Uterus (tissue), 2 donors: ENCODE measurements at regions not wholly inside any gene's neighbourhood (a gene's known extent, or its start where the extent isn't known, plus 50 kb on each side); places are given as distances from the start of the nearest gene placed in this dataset.

ENCODE experiments used
- CTCF ChIP-seq, 4 experiments: fragments of 200-600 bp in 2 of 4; fragments of 450-650 bp in 2 of 4; sonication (generic) in 2 of 4; IDR thresholded peaks; one replicate each; pipeline ENCODE4 v1.5.1; 2016 to 2019; ENCODE audit warnings: antibody characterized with exemption in 4 of 4, mild to moderate bottlenecking in 2 of 4, moderate library complexity in 1 of 4
- POLR2A ChIP-seq, 2 donors: fragments of 450-650 bp; IDR thresholded peaks; one replicate each; pipeline ENCODE4 v1.6.1; 2016; ENCODE audit warnings: antibody characterized with exemption in 2 of 2, mild to moderate bottlenecking in 1 of 2, moderate library complexity in 1 of 2

DNA sequence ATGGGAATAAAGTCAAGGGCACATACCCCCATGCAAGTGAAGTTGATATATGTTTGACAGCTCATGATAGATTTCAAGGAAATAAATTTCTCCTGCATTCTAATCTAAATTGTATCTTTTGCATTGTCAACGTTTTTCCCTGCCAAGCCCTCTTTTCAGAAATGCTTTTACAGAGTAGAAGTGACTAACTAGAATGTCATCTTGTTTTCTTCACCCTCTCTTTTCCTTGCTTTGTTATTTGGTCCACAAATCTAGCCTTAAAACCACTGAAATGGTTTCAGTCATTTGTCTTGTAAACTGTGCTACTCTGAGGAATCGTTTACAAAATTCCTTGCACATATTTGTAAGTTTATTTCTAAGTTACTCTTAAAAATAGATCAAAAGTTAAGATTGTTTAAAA, 600.8 kb upstream of the CXADR start:
- TF ChIP-seq CTCF (IDR thresholded peaks at IDR 0.05) (no peak), POLR2A (IDR thresholded peaks at IDR 0.05) (no peak)
